ENCODE measurements at regions not wholly inside any gene's neighbourhood (a gene's known extent, or its start where the extent isn't known, plus 50 kb on each side); places are given as distances from the start of the nearest gene placed in this dataset.

DNA sequence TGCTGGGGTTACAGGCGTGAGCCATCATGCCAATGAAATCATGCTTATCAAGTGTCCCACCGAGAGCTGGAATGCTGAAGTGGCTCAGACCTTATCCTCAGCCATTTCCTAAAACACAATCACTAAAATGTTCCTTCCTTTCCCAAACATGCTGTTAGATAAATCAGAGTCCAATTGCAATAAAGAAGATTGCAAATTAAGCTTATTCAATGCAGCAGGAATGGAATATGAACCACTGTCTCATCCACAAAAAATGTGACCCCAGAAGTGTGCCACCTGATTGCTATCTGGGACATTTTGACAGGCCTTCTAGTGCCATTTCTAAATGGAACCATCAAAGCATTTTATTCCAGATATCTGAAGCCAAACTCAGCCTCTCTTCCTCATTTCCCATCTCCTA is 205.5 kb upstream of the CDH11 start:
- no peak for TF ChIP-seq CTCF (conservative IDR thresholded peaks at IDR 0.05 in 1 of 2, IDR thresholded peaks at IDR 0.05 in 1 of 2; ENCODE audit: low read depth in 1 of 2, low read length in 2 of 2)
- no peak for TF ChIP-seq EZH2 (IDR thresholded peaks at IDR 0.05; ENCODE audit: low read length, missing control alignments)
